ENCODE measurements at regions not wholly inside any gene's neighbourhood (a gene's known extent, or its start where the extent isn't known, plus 50 kb on each side); places are given as distances from the start of the nearest gene placed in this dataset.

DNA sequence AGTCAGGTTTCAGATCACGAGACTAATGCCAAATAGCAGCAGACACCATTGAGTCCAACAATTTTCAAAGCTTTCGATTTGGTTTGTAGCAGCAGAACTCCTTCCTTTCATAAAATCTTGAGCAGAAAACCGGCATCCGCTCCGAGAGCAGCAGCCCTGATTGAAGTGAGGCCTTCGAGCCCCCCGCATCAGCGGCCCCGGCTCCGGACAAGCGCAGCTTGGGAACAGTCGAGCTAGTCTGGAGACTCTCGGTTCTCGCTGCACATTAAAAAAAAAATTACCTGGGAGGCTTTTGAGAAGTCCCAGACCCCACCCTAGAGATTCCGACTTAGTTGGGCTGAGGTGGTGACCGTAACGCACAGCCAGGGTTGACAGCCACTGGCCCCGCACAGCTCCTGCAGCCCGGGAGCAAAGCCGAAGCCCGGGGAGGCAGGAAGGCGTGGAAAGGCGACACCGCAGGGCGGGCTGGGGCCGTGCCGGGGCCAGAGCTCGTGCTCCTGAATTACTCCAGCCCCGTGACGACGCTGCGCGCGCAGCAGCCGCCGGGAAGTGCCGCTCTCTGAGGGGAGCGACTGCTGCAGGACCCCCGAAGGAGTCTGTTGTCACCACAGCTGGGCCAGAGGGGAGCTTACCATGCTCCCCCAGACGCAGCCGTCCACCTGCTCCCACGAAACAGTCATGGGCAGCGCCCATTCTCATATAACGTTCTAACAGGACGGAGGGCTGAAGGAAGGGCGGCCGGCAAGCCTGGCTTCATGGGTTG, 57.8 kb downstream of the SPATA19 start:
- no peak for DNase-seq

DNA sequence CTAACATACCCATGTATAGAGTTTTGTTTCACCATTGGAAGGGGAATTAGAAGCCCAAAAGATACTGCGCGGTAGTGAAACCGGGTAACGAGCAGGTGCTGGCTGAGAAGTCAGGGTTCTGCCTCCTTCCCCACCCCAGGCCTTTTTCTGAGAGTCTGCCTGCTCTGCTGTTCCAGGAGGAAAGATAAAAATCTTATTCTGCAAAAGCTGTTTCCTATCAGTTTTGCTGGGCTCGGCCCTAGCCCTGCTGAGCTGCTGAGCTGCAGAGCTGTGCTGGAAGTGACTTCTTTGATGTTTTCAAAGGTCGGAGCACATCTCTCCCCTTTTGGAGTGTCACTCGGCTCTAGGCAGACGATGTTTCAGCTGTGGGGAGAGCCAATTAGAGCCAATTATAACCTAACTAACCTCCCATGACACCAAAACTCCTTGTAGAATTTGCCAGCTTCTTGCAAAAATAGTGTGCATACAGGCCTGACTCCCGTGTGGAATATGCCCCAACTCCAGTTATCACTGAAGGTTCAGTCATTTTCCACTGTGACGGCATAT, 59.4 kb downstream of the SPATA19 start:
- DNase-seq: no peak

GRCh38 chr11:133784359-133784758, 61.0 kb downstream of the SPATA19 start:
- DNase-seq: no peak

GRCh38 chr11:133782116-133782725, 63.1 kb downstream of the SPATA19 start:
- no peak for DNase-seq

- no peak for DNase-seq
These were observed 67.2 kb downstream of the SPATA19 start for GRCh38 chr11:133778161-133778560.

DNA sequence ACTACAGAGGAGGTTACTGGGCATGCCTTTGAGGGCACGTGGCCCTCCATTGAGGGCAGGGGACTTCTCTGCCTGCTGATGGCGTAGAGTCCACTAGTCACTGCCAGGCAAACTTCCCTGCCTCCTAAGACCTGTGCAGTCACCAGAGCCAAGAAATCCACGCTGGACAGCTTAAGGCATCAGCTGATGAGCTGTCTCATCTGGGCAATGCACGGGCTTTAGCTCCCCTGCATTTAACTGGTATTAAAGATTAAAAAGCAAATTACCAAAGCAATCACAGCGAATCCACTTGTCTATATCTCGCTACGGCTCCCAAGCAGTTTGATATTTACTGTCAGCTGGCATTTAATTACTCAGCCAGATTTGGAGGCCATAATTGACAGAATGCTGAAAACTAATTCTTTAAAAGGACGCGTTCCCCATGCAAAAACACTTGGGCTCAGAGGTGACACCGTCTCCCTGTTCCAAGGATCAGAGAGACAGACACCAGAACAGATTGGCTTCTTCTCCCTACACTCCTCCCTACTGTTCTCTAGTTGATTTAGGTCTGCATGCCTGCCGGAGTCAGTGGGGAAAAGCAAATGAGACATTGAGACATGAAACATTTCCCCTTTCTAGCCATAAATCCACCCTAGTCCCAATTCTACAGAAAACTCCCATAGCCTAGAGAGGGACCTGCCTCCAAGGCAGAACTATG, 68.5 kb downstream of the SPATA19 start:
- no peak for DNase-seq

DNA sequence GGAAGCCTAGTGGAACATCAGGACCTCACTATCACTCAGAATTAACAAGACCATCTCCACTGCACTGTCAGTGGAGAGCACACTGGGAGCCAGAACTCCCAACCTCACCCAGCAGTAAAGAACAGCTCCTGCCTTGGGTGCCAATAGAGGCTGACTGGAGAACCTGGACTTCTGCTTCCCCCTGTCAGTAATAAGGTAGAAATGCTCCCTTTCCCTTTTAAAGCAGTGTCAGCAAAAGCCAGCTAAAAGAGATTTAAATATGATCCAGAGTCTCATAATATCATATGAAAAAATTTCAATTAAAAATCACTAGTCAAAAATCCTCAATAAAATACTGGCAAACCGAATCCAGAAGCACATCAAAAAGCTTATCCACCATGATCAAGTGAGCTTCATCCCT, 82.8 kb downstream of the SPATA19 start:
- no peak for DNase-seq

DNA sequence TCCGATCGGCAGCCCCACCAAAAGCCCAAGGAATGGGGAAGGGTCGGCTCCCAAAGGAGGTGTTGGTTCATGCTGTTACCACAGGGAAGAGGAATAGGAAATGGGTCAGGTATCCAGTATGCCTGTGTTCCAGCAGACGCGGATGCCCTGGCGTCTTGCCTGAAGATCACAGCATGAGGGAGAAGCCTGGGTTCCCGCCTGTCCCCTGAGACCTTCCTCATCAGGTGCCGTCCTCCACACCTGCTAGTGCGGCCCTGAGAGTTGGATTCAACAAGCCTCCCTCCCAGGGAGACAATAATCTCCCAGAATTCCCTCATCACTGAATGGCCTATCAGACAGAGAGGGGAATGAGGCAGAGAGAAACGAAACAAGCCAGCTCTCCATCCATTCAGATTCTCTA, 92.2 kb downstream of the SPATA19 start:
- no peak for DNase-seq

GRCh38 chr11:133749841-133750240, 95.5 kb downstream of the SPATA19 start:
- no peak for DNase-seq

- DNase-seq: no peak
These were observed 97.9 kb downstream of the SPATA19 start for GRCh38 chr11:133747409-133747808.

GRCh38 chr11:133746663-133747306, 98.5 kb downstream of the SPATA19 start:
- DNase-seq: no peak

GRCh38 chr11:133745791-133746190, 99.5 kb downstream of the SPATA19 start:
- no peak for DNase-seq

GRCh38 chr11:133742353-133742752, 103.0 kb downstream of the SPATA19 start:
- DNase-seq: no peak

GRCh38 chr11:133740963-133741362, 104.3 kb downstream of the SPATA19 start:
- no peak for DNase-seq

DNA sequence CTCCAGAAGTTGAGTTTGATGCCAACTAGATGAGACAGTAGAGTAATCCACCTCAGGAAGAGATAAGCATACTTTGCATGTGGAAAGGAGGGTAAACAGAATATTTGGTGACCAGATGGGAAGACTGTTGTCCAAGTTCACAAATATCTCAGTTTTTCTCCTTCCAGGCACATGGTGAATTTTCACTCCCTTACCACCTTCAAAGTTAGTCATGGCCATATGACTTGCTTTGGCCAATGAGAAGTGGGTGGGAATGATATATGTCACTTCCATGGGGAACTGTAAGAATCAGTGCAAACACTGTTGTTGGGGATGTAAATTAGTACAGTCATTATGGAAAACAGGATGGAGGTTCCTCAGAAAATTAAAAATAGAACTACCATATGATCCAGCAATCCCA, 105.8 kb downstream of the SPATA19 start:
- no peak for DNase-seq

DNA sequence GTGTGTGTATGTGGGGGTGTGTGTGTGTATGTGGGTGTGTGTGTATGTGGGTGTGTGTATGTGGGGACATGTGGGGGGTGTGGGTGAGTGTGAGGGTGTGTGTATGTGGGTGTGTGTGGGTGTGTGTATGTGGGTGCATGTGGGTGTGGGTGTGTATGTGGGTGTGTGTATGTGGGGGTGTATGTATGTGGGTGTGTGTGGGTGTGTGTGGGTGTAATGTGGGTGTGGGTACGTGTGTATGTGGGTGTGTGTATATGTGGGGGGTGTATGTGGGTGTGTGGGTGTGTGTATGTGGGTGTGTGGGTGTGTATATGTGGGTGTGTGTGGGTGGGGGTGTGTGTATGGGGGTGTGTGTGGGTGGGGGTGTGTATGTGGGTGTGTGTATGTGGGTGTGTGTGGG, 106.7 kb downstream of the SPATA19 start:
- no peak for DNase-seq

DNA sequence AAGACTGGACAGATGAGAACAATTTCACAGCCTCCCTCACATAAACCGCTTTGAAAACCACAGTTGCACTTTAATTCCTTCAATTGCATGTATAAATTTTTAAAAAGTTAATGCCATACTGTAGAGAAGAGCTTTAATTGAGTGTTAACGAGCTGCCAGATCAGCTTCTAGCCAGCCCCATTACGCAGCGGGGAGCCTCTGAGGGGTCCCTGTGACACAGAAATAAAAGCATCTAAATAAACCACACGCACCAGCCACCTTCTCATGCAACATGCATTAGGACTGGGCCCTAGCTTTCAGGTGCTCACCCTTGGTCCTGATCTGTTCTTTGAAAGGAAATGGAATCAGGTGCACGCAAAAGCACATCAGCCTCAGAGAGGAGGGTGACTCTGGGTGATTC, 111.7 kb downstream of the SPATA19 start:
- DNase-seq: no peak

DNA sequence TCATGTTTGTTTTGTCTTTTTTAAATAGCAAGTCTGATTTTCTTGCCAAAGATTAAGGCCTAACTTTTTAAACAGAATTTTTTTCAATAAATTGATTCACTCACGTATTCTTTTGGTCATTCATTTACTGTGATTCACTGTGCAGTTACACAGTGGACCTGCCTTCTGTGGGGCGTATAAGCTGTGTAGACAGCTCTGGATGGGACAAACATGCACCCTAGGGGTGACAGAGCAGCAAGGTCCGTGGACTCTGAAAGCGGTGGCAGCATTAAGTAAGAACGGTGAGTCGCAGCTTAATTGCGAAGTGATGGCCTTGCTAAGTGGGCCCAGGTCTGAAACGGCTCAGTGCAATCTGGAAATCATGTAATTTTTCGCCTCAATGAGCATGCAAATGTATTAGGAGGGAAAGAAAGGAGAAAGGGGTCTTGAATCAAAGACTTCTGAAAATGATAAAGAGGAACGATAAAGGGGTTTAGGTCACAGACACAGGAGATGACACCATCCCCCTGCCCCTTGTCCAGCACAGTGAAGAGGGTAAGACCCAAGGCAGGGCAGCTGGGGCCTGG, 113.1 kb downstream of the SPATA19 start:
- DNase-seq: no peak

DNA sequence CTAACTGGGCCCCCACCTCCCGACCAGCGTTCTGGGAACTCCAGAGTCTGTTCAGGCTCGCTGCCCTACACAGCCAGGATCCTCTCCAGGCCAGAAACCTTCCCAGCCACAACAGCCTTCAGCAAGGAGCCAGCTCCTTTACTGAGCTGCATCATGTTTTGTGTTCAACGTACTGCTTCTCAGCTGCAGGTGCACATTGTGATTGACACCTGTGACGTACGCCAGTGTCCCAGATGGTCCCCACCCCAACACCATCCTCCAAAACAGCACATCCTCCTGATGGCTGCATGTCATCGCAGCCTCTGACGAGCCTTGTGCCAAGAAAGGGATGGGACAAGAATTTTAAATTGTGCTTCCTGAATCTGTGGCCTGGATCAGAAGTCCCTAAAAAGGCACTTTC, 117.5 kb downstream of the SPATA19 start:
- no peak for DNase-seq

DNA sequence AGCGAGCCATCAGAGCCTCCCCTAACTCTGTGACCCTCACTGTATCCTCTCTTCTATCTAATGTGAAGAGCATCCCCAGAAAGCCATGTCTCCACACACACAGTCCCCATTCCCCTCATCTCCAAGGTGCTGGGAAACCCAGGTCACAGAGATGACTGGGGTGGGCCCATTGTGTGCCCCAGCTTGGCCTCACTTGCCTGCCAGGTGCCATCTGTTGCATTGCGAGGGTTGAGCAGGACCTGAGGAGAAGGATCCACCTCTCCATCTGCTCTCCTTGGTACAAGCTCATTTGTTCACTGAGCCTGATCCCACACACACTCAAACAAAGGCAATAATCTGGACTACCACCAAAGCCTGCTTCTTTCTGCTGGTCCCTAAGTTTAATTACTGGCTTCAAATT, 118.8 kb downstream of the SPATA19 start:
- DNase-seq: no peak

GRCh38 chr11:133724116-133724515, 121.2 kb downstream of the SPATA19 start:
- DNase-seq: no peak

DNA sequence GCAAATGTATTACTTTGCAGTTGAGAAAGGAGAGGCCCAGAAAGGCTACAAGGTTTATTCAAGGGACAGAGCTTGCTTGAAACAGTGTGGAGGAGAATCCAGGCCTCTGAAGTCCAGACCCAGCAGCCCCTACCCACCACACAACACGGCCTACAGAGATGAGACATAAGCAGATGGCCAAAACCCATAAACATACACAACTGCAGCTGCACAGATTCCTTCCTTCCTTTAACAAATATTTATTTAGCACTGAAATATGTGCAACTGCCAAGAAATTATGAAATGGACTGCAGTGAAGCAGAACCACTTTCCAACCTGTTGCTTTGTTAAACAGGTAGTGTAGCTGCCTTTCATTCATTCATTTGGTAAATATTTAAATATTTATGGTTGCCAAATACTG, 122.3 kb downstream of the SPATA19 start:
- peak; percentile 74 for DNase-seq

GRCh38 chr11:133720951-133721350, 124.4 kb downstream of the SPATA19 start:
- DNase-seq: no peak
